ENCODE measurements at regions not wholly inside any gene's neighbourhood (a gene's known extent, or its start where the extent isn't known, plus 50 kb on each side); places are given as distances from the start of the nearest gene placed in this dataset.

- intact Hi-C loops (cut with DNase I): no loop called here
- DNase-seq: no peak
Measured at GRCh38 chr13:60282186-60282585, 114.8 kb upstream of the TDRD3 start.

GRCh38 chr13:60282708-60283107 lies 114.3 kb upstream of the TDRD3 start:
- intact Hi-C loops (cut with DNase I): no loop called here
- DNase-seq: no peak

GRCh38 chr13:60286707-60287106 lies 110.3 kb upstream of the TDRD3 start:
- intact Hi-C loops (cut with DNase I): no loop called here
- no peak for DNase-seq

GRCh38 chr13:60288569-60288968 lies 108.5 kb upstream of the TDRD3 start:
- intact Hi-C loops (cut with DNase I): no loop called here
- no peak for DNase-seq

- intact Hi-C loops (cut with DNase I): no loop called here
- no peak for DNase-seq
Measured at GRCh38 chr13:60303166-60303565, 93.9 kb upstream of the TDRD3 start.

- no peak for DNase-seq
- intact Hi-C loops (cut with DNase I): no loop called here
Measured at GRCh38 chr13:60311527-60311926, 85.5 kb upstream of the TDRD3 start.

GRCh38 chr13:60312851-60313505 lies 84.0 kb upstream of the TDRD3 start:
- peak in 2 of 10 donors; percentile 15 to 87 for DNase-seq
- intact Hi-C loops (cut with DNase I): no loop called here

- DNase-seq: no peak
- intact Hi-C loops (cut with DNase I): no loop called here
Measured at GRCh38 chr13:60318186-60318585, 78.8 kb upstream of the TDRD3 start.

GRCh38 chr13:60324131-60324530 lies 72.9 kb upstream of the TDRD3 start:
- no peak for DNase-seq
- intact Hi-C loops (cut with DNase I): no loop called here

- no peak for DNase-seq
- intact Hi-C loops (cut with DNase I): no loop called here
Measured at GRCh38 chr13:60326273-60326672, 70.7 kb upstream of the TDRD3 start.

GRCh38 chr13:60327511-60327910 lies 69.5 kb upstream of the TDRD3 start:
- intact Hi-C loops (cut with DNase I): no loop called here
- DNase-seq: no peak

GRCh38 chr13:60328073-60328472 lies 68.9 kb upstream of the TDRD3 start:
- no peak for DNase-seq
- intact Hi-C loops (cut with DNase I): no loop called here

GRCh38 chr13:60329221-60329923 lies 67.6 kb upstream of the TDRD3 start:
- intact Hi-C loops (cut with DNase I): no loop called here
- peak in 1 of 10 donors; percentile 9 for DNase-seq

- intact Hi-C loops (cut with DNase I): loop anchor here (5.0 kb wide), 1 partner anchor 649 kb away; no protein-coding TSS in a partner anchor
- DNase-seq: no peak
Measured at GRCh38 chr13:60331249-60332012, 65.6 kb upstream of the TDRD3 start.

- intact Hi-C loops (cut with DNase I): loop anchor here (5.0 kb wide), 1 partner anchor 650 kb away; no protein-coding TSS in a partner anchor
- DNase-seq: no peak
Measured at GRCh38 chr13:60332682-60333081, 64.3 kb upstream of the TDRD3 start.

- intact Hi-C loops (cut with DNase I): loop anchor here (5.0 kb wide), 1 partner anchor 652 kb away; no protein-coding TSS in a partner anchor
- no peak for DNase-seq
Measured at GRCh38 chr13:60334310-60334709, 62.7 kb upstream of the TDRD3 start.

- intact Hi-C loops (cut with DNase I): no loop called here
- DNase-seq: no peak
Measured at GRCh38 chr13:60335531-60335930, 61.5 kb upstream of the TDRD3 start.

GRCh38 chr13:60338754-60339153 lies 58.3 kb upstream of the TDRD3 start:
- intact Hi-C loops (cut with DNase I): no loop called here

GRCh38 chr13:60343978-60344377 lies 53.0 kb upstream of the TDRD3 start:
- DNase-seq: no peak
- intact Hi-C loops (cut with DNase I): no loop called here

More at GRCh38 chr13:60338754-60339153, 58.3 kb upstream of the TDRD3 start:
- no peak for DNase-seq

GRCh38 chr13:60347174-60347573 lies 49.8 kb upstream of the TDRD3 start:
- intact Hi-C loops (cut with DNase I): no loop called here

More at GRCh38 chr13:60347174-60347573, 49.8 kb upstream of the TDRD3 start:
- no peak for DNase-seq

All from posterior cingulate gyrus (tissue), 11 donors.